HepG2 (cell line): ENCODE measurements at regions not wholly inside any gene's neighbourhood (a gene's known extent, or its start where the extent isn't known, plus 50 kb on each side); places are given as distances from the start of the nearest gene placed in this dataset.

ENCODE experiments used
- ATM ChIP-seq: fragments of 450-650 bp; IDR thresholded peaks from 2 replicates; pipeline ENCODE4 v1.7.1; 2017; ENCODE audit warnings: mild to moderate bottlenecking, borderline replicate concordance
- EP300 ChIP-seq, 3 experiments: sonication (generic) in 1 of 3; formaldehyde crosslinking in 1 of 3; IDR thresholded peaks; 2 replicates each; pipeline versions ENCODE4 v1.5.1 to v1.6.1; 2011 to 2020; ENCODE audit warnings: low read depth in 2 of 3, low read length in 2 of 3, borderline replicate concordance in 1 of 3, improper control_type of control experiment in 1 of 3, mild to moderate bottlenecking in 1 of 3, missing genetic modification reagents in 1 of 3, moderate library complexity in 1 of 3
- MAZ ChIP-seq, 2 experiments: sonication (generic) in 1 of 2; formaldehyde crosslinking in 1 of 2; IDR thresholded peaks; 2 replicates each; pipeline versions ENCODE4 v1.5.0 to v1.6.1; 2012 to 2020; ENCODE audit warnings: low read depth in 2 of 2, mild to moderate bottlenecking in 2 of 2, borderline replicate concordance in 1 of 2, improper control_type of control experiment in 1 of 2, low read length in 1 of 2, missing genetic modification reagents in 1 of 2, moderate library complexity in 1 of 2
- NCOA5 ChIP-seq: sonication (generic); formaldehyde crosslinking; IDR thresholded peaks from 2 replicates; pipeline ENCODE4 v1.4.0; 2020; ENCODE audit warnings: missing genetic modification reagents
- RBFOX2 ChIP-seq: fragments of 200-400 bp; formaldehyde crosslinking; IDR thresholded peaks from 2 replicates; pipeline ENCODE4 v1.6.1; 2017; ENCODE audit warnings: low read depth, mild to moderate bottlenecking, low read length
- RFX1 ChIP-seq: fragments of 450-650 bp; IDR thresholded peaks from 2 replicates; pipeline ENCODE4 v1.6.1; 2017
- SKI ChIP-seq: fragments of 450-650 bp; IDR thresholded peaks from one replicate; pipeline ENCODE4 v1.6.1; 2018; ENCODE audit warnings: mild to moderate bottlenecking; ENCODE audit not compliant: partially characterized antibody
- SRSF1 ChIP-seq: fragments of 200-400 bp; formaldehyde crosslinking; optimal IDR thresholded peaks from 2 replicates; pipeline ENCODE3; 2017; ENCODE audit warnings: mild to moderate bottlenecking, low read depth, low read length, moderate library complexity
- SSRP1 ChIP-seq: IDR thresholded peaks from 2 replicates; pipeline ENCODE4 v1.6.1; 2016; ENCODE audit warnings: control low read depth
- ZMYM4 ChIP-seq: sonication (generic); formaldehyde crosslinking; IDR thresholded peaks from 2 replicates; pipeline ENCODE4 v1.8.1; 2023; ENCODE audit warnings: mild to moderate bottlenecking, missing genetic modification reagents
- ZNF326 ChIP-seq: sonication (generic); formaldehyde crosslinking; IDR thresholded peaks from 2 replicates; pipeline ENCODE4 v1.4.0; 2020; ENCODE audit warnings: missing genetic modification reagents, borderline replicate concordance
- ZNF331 ChIP-seq: sonication (generic); formaldehyde crosslinking; IDR thresholded peaks from 2 replicates; pipeline ENCODE4 v1.4.0; 2020; ENCODE audit warnings: missing genetic modification reagents
- ZNF354B ChIP-seq: sonication (generic); formaldehyde crosslinking; IDR thresholded peaks from 2 replicates; pipeline ENCODE4 v1.8.0; 2022; ENCODE audit warnings: mild to moderate bottlenecking, missing genetic modification reagents
- ZNF432 ChIP-seq: sonication (generic); formaldehyde crosslinking; IDR thresholded peaks from 2 replicates; pipeline ENCODE4 v1.5.0; 2020; ENCODE audit warnings: missing genetic modification reagents, mild to moderate bottlenecking, borderline replicate concordance
- ZNF468 ChIP-seq: sonication (generic); formaldehyde crosslinking; IDR thresholded peaks from 2 replicates; pipeline ENCODE4 v1.8.0; 2022; ENCODE audit warnings: mild to moderate bottlenecking, moderate library complexity, missing genetic modification reagents
- ZNF543 ChIP-seq: sonication (generic); formaldehyde crosslinking; IDR thresholded peaks from 2 replicates; pipeline ENCODE4 v1.4.0; 2020; ENCODE audit warnings: mild to moderate bottlenecking, missing genetic modification reagents
- ZNF598 ChIP-seq: sonication (generic); formaldehyde crosslinking; IDR thresholded peaks from 2 replicates; pipeline ENCODE4 v1.5.1; 2020; ENCODE audit warnings: mild to moderate bottlenecking, missing genetic modification reagents, borderline replicate concordance
- ZNF672 ChIP-seq: sonication (generic); formaldehyde crosslinking; IDR thresholded peaks from 2 replicates; pipeline ENCODE4 v1.8.1; 2022; ENCODE audit warnings: missing genetic modification reagents
- ZNF784 ChIP-seq: sonication (generic); formaldehyde crosslinking; IDR thresholded peaks from 2 replicates; pipeline ENCODE4 v1.5.1; 2020; ENCODE audit warnings: missing genetic modification reagents, mild to moderate bottlenecking, borderline replicate concordance
- TF ChIP-seq, protein P1 (sequence below): IDR thresholded peaks from 2 replicates; pipeline ENCODE4 v1.4.0; 2020; ENCODE audit warnings: mild to moderate bottlenecking, missing genetic modification reagents
- TF ChIP-seq, protein P2 (sequence below): sonication (generic); formaldehyde crosslinking; IDR thresholded peaks from 2 replicates; pipeline ENCODE4 v1.8.1; 2022; ENCODE audit warnings: low read depth, mild to moderate bottlenecking, missing genetic modification reagents
- TF ChIP-seq, protein P3 (sequence below): sonication (generic); formaldehyde crosslinking; IDR thresholded peaks from 2 replicates; pipeline ENCODE4 v1.9.0; 2022; ENCODE audit warnings: low read depth, missing genetic modification reagents

GRCh38 chrX:13123857-13124345, 79.5 kb upstream of the FAM9C start (continued):
- TF ChIP-seq RBFOX2: no peak
- no peak for TF ChIP-seq SRSF1
- TF ChIP-seq, protein P1, sequence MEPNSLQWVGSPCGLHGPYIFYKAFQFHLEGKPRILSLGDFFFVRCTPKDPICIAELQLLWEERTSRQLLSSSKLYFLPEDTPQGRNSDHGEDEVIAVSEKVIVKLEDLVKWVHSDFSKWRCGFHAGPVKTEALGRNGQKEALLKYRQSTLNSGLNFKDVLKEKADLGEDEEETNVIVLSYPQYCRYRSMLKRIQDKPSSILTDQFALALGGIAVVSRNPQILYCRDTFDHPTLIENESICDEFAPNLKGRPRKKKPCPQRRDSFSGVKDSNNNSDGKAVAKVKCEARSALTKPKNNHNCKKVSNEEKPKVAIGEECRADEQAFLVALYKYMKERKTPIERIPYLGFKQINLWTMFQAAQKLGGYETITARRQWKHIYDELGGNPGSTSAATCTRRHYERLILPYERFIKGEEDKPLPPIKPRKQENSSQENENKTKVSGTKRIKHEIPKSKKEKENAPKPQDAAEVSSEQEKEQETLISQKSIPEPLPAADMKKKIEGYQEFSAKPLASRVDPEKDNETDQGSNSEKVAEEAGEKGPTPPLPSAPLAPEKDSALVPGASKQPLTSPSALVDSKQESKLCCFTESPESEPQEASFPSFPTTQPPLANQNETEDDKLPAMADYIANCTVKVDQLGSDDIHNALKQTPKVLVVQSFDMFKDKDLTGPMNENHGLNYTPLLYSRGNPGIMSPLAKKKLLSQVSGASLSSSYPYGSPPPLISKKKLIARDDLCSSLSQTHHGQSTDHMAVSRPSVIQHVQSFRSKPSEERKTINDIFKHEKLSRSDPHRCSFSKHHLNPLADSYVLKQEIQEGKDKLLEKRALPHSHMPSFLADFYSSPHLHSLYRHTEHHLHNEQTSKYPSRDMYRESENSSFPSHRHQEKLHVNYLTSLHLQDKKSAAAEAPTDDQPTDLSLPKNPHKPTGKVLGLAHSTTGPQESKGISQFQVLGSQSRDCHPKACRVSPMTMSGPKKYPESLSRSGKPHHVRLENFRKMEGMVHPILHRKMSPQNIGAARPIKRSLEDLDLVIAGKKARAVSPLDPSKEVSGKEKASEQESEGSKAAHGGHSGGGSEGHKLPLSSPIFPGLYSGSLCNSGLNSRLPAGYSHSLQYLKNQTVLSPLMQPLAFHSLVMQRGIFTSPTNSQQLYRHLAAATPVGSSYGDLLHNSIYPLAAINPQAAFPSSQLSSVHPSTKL (CRISPR knock-in tag): no peak
- TF ChIP-seq ZNF331: no peak
- TF ChIP-seq SKI: no peak
- no peak for TF ChIP-seq ZNF672 (CRISPR knock-in tag)
- peak in 1 of 2 experiments; percentile 55; a peak in 1 of 4 replicates for TF ChIP-seq EP300 (IDR thresholded peaks at IDR 0.05; ENCODE audit: low read depth in 2 of 2, low read length in 2 of 2)
- TF ChIP-seq EP300 (CRISPR knock-in tag; IDR thresholded peaks at IDR 0.05; ENCODE audit: borderline replicate concordance): no peak
- TF ChIP-seq, protein P2, sequence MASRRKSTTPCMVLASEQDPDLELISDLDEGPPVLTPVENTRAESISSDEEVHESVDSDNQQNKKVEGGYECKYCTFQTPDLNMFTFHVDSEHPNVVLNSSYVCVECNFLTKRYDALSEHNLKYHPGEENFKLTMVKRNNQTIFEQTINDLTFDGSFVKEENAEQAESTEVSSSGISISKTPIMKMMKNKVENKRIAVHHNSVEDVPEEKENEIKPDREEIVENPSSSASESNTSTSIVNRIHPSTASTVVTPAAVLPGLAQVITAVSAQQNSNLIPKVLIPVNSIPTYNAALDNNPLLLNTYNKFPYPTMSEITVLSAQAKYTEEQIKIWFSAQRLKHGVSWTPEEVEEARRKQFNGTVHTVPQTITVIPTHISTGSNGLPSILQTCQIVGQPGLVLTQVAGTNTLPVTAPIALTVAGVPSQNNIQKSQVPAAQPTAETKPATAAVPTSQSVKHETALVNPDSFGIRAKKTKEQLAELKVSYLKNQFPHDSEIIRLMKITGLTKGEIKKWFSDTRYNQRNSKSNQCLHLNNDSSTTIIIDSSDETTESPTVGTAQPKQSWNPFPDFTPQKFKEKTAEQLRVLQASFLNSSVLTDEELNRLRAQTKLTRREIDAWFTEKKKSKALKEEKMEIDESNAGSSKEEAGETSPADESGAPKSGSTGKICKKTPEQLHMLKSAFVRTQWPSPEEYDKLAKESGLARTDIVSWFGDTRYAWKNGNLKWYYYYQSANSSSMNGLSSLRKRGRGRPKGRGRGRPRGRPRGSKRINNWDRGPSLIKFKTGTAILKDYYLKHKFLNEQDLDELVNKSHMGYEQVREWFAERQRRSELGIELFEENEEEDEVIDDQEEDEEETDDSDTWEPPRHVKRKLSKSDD (CRISPR knock-in tag): no peak
- TF ChIP-seq ZNF354B: no peak
- TF ChIP-seq SSRP1 (CRISPR knock-in tag): no peak
- no peak for TF ChIP-seq ZNF598
- no peak for TF ChIP-seq ATM
- no peak for TF ChIP-seq RFX1
- no peak for TF ChIP-seq ZMYM4 (CRISPR knock-in tag)
- TF ChIP-seq ZNF468 (CRISPR knock-in tag): no peak
- no peak for TF ChIP-seq MAZ (IDR thresholded peaks at IDR 0.05; ENCODE audit: borderline replicate concordance, low read depth, low read length)
- TF ChIP-seq MAZ (CRISPR knock-in tag; IDR thresholded peaks at IDR 0.05; ENCODE audit: low read depth): no peak
- TF ChIP-seq ZNF432: no peak
- no peak for TF ChIP-seq ZNF784
- TF ChIP-seq, protein P3, sequence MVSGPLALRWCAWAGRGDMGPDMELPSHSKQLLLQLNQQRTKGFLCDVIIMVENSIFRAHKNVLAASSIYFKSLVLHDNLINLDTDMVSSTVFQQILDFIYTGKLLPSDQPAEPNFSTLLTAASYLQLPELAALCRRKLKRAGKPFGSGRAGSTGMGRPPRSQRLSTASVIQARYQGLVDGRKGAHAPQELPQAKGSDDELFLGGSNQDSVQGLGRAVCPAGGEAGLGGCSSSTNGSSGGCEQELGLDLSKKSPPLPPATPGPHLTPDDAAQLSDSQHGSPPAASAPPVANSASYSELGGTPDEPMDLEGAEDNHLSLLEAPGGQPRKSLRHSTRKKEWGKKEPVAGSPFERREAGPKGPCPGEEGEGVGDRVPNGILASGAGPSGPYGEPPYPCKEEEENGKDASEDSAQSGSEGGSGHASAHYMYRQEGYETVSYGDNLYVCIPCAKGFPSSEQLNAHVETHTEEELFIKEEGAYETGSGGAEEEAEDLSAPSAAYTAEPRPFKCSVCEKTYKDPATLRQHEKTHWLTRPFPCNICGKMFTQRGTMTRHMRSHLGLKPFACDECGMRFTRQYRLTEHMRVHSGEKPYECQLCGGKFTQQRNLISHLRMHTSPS (CRISPR knock-in tag): no peak
- no peak for TF ChIP-seq ZNF326
- no peak for TF ChIP-seq NCOA5 (CRISPR knock-in tag)
- TF ChIP-seq ZNF543 (CRISPR knock-in tag): no peak
